ENCODE measurements at regions not wholly inside any gene's neighbourhood (a gene's known extent, or its start where the extent isn't known, plus 50 kb on each side); places are given as distances from the start of the nearest gene placed in this dataset.

DNA sequence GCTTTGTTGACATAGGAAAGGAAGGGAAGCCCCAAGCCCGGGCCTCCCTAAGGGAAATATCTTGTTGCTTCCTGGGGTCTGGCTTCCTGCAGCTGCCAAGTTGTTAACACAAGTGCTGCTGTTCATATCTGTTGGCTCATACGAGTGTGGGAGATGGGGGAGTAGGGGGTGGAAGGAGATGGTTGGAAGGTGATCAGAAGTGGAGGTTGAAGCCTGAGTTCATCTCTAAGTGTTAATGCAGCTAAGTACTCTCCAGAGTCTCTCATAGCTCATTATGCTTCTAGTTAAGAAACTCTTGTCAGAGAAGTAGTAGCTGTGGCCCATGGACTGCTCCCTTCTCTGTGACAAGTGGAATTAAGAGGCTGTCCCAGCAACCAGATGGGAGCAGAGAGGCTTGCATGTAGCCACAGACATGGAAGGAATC, 319.2 kb upstream of the SPAG17 start:
- no peak overlapping the region for H3K4me2 ChIP-seq
- no peaks in the 10 kb centered on the region for H3K9me3 ChIP-seq
- no peaks in the 10 kb centered on the region for H3K36me3 ChIP-seq (replicated peaks in 1 of 2; ENCODE audit: control insufficient read depth in 1 of 2, insufficient read depth in 2 of 2, low read length in 1 of 2)
- no peaks in the 10 kb centered on the region for H3K27me3 ChIP-seq (ENCODE audit: insufficient read depth)
- TF ChIP-seq EP300 (IDR thresholded peaks at IDR 0.05; ENCODE audit: borderline replicate concordance in 1 of 2, low read depth in 1 of 2, low read length in 1 of 2) (no peak), JUND (IDR thresholded peaks at IDR 0.05) (no peak), TCF12 (IDR thresholded peaks at IDR 0.05) (no peak), NRF1 (IDR thresholded peaks at IDR 0.05; ENCODE audit: low read depth, low read length) (no peak), CHD2 (IDR thresholded peaks at IDR 0.05; ENCODE audit: low read length, partially characterized antibody) (no peak), YY1 (IDR thresholded peaks at IDR 0.05; ENCODE audit: low read depth) (no peak), GABPA (IDR thresholded peaks at IDR 0.05; ENCODE audit: low read depth) (no peak)
- TF ChIP-seq, protein P1, sequence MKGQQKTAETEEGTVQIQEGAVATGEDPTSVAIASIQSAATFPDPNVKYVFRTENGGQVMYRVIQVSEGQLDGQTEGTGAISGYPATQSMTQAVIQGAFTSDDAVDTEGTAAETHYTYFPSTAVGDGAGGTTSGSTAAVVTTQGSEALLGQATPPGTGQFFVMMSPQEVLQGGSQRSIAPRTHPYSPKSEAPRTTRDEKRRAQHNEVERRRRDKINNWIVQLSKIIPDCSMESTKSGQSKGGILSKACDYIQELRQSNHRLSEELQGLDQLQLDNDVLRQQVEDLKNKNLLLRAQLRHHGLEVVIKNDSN (IDR thresholded peaks at IDR 0.05; ENCODE audit: borderline replicate concordance, low read depth): no peak
- TF ChIP-seq, protein P2, sequence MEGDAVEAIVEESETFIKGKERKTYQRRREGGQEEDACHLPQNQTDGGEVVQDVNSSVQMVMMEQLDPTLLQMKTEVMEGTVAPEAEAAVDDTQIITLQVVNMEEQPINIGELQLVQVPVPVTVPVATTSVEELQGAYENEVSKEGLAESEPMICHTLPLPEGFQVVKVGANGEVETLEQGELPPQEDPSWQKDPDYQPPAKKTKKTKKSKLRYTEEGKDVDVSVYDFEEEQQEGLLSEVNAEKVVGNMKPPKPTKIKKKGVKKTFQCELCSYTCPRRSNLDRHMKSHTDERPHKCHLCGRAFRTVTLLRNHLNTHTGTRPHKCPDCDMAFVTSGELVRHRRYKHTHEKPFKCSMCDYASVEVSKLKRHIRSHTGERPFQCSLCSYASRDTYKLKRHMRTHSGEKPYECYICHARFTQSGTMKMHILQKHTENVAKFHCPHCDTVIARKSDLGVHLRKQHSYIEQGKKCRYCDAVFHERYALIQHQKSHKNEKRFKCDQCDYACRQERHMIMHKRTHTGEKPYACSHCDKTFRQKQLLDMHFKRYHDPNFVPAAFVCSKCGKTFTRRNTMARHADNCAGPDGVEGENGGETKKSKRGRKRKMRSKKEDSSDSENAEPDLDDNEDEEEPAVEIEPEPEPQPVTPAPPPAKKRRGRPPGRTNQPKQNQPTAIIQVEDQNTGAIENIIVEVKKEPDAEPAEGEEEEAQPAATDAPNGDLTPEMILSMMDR (IDR thresholded peaks at IDR 0.05): no peak
- DNase-seq: no peak
- no peak overlapping the region for H3K27ac ChIP-seq (ENCODE audit: low read depth in 2 of 2, low read length in 1 of 2)
- H3K4me3 ChIP-seq (ENCODE audit: low read depth in 2 of 2, low read length in 1 of 2): no peak overlapping the region
- H3K9me2 ChIP-seq: no peaks in the 10 kb centered on the region
- H3F3A ChIP-seq (replicated peaks; ENCODE audit: insufficient read depth): no peaks in the 10 kb centered on the region
- H3K79me2 ChIP-seq (ENCODE audit: insufficient read depth): no peaks in the 10 kb centered on the region
- WGBS (ENCODE audit: low lambda C conversion rate): 0% methylated on average over 2 of the region's 2 CpGs
- ChIA-PET CTCF (interaction anchor here (0.8 kb wide), 1 partner anchor 13 kb away, joined by 3 read pairs; no protein-coding TSS in a partner anchor), POLR2A (no interaction called here)
- H4K20me1 ChIP-seq (ENCODE audit: insufficient read depth): no peaks in the 10 kb centered on the region
- no peak overlapping the region for H3K9ac ChIP-seq
- H3K4me1 ChIP-seq (ENCODE audit: control insufficient read depth in 1 of 2, insufficient read depth in 2 of 2, low read depth in 1 of 2, low read length in 1 of 2): no peaks in the 10 kb centered on the region
- H2AFZ ChIP-seq (ENCODE audit: low read depth): no peak overlapping the region

DNA sequence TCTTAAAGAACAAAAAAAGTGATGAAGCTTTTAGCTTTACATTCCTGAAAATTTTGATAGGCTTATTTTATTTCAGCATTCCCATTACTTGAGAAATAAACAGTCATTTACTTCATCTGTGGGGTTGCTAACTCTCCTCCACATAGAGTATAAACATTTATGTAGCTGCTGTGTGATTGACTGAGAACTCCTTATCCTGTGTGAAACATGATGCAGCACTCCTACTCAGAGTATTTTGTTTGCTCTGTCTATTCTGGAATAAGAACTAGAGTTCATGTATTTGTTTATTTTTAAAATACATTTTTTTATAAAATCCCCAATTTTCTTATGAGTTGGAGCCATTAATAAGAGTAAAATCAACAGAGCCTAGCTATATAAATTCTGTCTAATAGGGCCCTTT, 318.7 kb upstream of the SPAG17 start:
- no peaks in the 10 kb centered on the region for H3K9me2 ChIP-seq
- ChIA-PET POLR2A (no interaction called here), CTCF (interaction anchor here (0.8 kb wide), 1 partner anchor 14 kb away, joined by 3 read pairs; no protein-coding TSS in a partner anchor)
- no peak overlapping the region for H3K9ac ChIP-seq
- no peaks in the 10 kb centered on the region for H3F3A ChIP-seq (replicated peaks; ENCODE audit: insufficient read depth)
- H3K79me2 ChIP-seq (ENCODE audit: insufficient read depth): no peaks in the 10 kb centered on the region
- H2AFZ ChIP-seq (ENCODE audit: low read depth): no peak overlapping the region
- H3K27me3 ChIP-seq (ENCODE audit: insufficient read depth): no peaks in the 10 kb centered on the region
- H3K27ac ChIP-seq (ENCODE audit: low read depth in 2 of 2, low read length in 1 of 2): no peak overlapping the region
- no peak overlapping the region for H3K4me2 ChIP-seq
- H3K9me3 ChIP-seq: no peaks in the 10 kb centered on the region
- TF ChIP-seq, protein P3, sequence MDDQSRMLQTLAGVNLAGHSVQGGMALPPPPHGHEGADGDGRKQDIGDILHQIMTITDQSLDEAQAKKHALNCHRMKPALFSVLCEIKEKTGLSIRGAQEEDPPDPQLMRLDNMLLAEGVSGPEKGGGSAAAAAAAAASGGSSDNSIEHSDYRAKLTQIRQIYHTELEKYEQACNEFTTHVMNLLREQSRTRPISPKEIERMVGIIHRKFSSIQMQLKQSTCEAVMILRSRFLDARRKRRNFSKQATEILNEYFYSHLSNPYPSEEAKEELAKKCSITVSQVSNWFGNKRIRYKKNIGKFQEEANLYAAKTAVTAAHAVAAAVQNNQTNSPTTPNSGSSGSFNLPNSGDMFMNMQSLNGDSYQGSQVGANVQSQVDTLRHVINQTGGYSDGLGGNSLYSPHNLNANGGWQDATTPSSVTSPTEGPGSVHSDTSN (IDR thresholded peaks at IDR 0.05): no peak
- TF ChIP-seq NFIC (IDR thresholded peaks at IDR 0.05; ENCODE audit: borderline replicate concordance): no peak
- TF ChIP-seq YY1 (IDR thresholded peaks at IDR 0.05; ENCODE audit: low read depth): no peak
- no peak for TF ChIP-seq RFX5 (IDR thresholded peaks at IDR 0.05; ENCODE audit: low read length)
- no peak for TF ChIP-seq SMC3 (IDR thresholded peaks at IDR 0.05; ENCODE audit: low read depth, low read length)
- no peak for TF ChIP-seq MEF2A (IDR thresholded peaks at IDR 0.05; ENCODE audit: borderline replicate concordance, low read depth)
- TF ChIP-seq, protein P1 (IDR thresholded peaks at IDR 0.05; ENCODE audit: borderline replicate concordance, low read depth): no peak
- no peak for TF ChIP-seq POLR2AphosphoS5 (IDR thresholded peaks at IDR 0.05; ENCODE audit: low read depth, low read length)
- no peak for TF ChIP-seq TCF12 (IDR thresholded peaks at IDR 0.05)
- no peaks in the 10 kb centered on the region for H3K4me1 ChIP-seq (ENCODE audit: control insufficient read depth in 1 of 2, insufficient read depth in 2 of 2, low read depth in 1 of 2, low read length in 1 of 2)
- H4K20me1 ChIP-seq (ENCODE audit: insufficient read depth): no peaks in the 10 kb centered on the region
- no peak overlapping the region for H3K4me3 ChIP-seq (ENCODE audit: low read depth in 2 of 2, low read length in 1 of 2)
- H3K36me3 ChIP-seq (replicated peaks in 1 of 2; ENCODE audit: control insufficient read depth in 1 of 2, insufficient read depth in 2 of 2, low read length in 1 of 2): no peaks in the 10 kb centered on the region
- no peak for DNase-seq

Measured in SK-N-SH (cell line).